GM19395 (cell line): ENCODE measurements at regions not wholly inside any gene's neighbourhood (a gene's known extent, or its start where the extent isn't known, plus 50 kb on each side); places are given as distances from the start of the nearest gene placed in this dataset.
"Not testable (repeated sequence)": the region's sequence is repeated elsewhere in the genome, so short reads cannot be mapped to it uniquely, and the experiment has no call there.

Source experiments
- ATAC-seq: cut with Tn5 transposase; IDR thresholded peaks from one replicate; pipeline ENCODE4 v1.9.1; 2021; ENCODE audit warnings: mild to moderate bottlenecking, moderate library complexity; ENCODE audit not compliant: unreplicated experiment

GRCh38 chr14:53430870-53431269 lies 277.7 kb upstream of the DDHD1 start:
- ATAC-seq = no peak

DNA sequence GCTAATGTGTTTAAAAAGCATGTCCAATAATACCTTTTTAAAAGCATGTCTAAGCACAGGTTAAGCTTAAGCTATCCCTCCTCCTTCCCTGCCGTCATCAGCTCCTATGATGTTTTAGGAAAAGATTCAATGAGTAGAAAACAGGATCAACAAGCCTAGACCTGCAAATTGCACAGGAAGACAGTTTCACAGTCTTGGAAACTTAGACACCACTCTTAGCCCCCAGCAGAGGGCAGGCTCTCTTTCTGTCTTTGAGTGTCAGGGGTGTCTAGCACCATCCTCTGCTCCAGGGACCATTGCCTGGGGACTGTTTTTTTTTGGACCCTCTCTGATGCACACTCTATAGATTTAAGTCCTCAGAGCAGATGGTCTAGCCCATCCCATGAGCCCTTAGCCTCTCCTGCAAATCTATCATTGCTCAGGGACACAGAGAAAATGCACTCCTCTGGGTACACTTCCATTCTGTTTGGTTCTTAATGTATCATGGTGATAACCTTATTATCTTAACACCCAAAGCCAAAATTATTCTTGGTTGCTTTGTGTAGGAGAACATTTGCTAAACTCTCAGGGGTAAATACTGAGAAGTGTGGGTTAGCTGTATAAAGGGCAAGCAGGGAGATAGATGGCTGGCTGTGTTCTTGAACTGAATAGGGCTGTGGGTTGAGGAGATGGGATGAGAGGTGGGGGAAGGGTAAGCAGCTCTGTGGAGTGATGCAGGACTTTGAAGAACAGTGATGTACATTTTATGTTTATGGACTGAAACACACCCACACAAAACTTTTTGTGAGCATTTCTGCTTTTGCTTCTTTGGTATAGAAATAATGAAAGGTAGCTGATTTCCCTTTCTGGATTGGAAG lies 259.9 kb upstream of the DDHD1 start:
- ATAC-seq = no peak

DNA sequence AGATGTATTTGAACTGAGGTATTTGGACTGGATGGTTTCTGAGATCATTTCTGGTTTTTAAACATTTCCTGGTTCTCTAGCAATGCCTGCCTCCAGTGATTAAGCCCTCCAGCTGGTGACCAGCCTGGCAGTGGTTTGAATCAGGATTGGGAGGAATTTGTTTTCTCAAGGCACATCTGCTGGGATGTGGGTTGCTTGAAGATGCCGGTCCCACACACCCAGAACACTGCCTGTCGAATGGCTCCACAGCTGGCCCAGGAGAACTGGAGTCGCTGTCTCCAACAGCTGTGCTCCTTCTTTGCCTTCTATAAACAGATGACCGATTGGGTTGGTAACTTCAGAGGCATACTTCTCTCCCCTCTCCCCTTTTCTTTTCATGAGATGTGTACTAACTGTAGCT lies 258.0 kb upstream of the DDHD1 start:
- ATAC-seq = no peak

- no peak for ATAC-seq
Measured at GRCh38 chr14:53409969-53410368, 256.8 kb upstream of the DDHD1 start.

DNA sequence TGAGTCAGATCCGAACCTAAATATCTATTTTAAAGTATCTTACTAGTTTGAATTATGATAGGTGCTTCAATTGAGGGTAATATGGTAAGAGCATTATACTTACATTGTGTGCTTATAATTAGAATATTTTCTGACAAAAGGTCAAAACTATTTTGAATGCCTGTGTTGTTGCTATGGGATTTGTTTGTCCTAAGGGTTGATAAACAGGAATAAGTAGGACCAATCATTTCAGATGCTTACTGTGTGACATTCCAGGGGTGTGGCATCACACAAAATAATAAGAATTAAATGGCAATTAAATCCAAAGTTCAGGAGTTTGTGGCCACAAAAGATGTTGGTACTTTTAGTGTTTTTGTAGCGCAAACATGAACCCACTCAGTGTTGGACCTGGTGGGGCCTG lies 256.2 kb upstream of the DDHD1 start:
- no peak for ATAC-seq

DNA sequence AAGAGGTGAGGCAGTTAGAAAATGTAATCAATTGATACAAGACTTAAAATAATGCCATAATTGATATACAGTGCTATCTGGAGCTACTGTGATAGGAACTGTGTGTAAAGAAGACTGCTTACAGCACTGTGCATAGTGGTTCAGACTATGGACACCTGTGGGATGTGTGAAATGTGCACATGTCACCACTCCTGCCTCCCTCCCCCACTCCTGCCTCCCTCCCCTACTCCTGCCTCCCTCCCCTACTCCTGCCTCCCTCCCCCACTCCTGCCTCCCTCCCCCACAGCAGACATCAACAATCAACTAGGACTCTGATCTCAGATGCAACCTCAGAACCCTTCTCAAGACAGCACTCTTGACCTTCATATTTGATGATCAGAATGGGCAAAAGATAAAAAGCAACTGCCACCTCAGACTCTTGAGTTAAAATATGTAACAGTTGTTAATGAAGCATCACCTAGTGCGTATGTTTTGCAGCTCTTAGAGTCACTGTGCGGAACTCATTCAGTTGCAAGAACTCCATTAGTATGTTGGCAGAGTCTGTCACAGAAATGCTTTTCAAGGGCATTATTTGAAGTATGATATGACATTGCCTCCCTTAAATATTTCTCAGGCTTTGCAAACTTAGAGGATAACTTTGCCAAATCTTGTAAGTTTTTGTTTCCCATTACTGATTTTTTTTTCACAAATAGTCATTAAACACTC lies 255.2 kb upstream of the DDHD1 start:
- no peak for ATAC-seq

DNA sequence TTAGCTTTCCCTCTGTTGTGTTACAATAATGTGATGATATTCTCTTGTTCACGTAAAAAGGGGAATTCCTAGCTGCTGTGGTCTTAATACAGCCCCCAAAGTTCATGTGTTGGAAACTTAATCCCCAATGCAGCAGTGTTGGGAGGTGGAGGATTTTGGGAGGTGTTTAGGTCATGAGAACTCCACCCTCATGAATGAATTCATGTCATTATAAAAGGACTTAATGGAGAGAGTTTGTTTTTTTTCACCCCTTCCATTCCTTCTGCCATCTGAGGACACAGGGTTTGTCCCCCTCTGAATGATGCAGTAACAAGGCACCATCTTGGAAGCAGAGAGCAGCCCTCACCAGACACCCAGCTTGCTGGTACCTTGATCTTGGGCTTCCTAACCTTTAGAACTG lies 253.4 kb upstream of the DDHD1 start:
- ATAC-seq = no peak

DNA sequence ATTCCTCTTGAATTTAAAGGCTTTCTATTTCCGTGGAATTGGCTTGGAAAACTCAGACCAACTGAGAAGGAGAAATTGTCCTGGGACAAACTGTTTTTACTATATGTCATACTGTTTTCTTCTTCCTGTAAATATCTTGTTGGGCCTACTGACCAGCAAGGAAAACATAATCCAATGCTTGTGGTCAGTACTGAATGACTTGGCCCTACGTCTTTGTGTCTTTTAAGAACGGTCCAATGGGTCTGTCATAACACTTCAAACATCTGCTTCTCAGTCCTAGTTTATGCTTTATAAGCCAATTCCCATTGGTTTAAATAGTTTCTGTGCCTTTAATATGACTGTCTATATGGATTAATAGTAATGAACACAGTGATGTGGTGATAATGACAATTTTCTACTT lies 248.5 kb upstream of the DDHD1 start:
- ATAC-seq = no peak

DNA sequence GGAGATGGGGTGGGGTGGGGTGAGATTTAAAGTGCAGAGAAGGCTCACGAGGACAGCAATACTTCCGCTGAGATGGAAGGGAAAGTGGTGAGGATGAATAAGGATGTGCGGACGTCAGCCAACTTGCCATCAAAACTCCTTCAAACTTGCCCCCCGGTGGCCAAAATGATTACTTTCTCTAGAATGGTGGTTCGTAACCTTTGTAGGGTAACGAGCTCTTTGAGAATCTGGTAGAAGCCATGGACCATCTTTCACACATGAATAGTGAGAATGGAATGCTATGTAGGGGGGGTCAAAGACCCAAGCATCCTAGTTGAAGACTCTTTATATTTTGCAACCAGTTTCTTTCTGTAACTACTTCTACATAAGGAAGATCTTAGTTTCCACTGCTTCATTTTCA lies 245.9 kb upstream of the DDHD1 start:
- no peak for ATAC-seq

GRCh38 chr14:53398616-53399015 lies 245.5 kb upstream of the DDHD1 start:
- no peak for ATAC-seq

GRCh38 chr14:53395267-53395666 lies 242.1 kb upstream of the DDHD1 start:
- not testable (repeated sequence) for ATAC-seq

- no peak for ATAC-seq
Measured at GRCh38 chr14:53391631-53392285, 238.6 kb upstream of the DDHD1 start.

DNA sequence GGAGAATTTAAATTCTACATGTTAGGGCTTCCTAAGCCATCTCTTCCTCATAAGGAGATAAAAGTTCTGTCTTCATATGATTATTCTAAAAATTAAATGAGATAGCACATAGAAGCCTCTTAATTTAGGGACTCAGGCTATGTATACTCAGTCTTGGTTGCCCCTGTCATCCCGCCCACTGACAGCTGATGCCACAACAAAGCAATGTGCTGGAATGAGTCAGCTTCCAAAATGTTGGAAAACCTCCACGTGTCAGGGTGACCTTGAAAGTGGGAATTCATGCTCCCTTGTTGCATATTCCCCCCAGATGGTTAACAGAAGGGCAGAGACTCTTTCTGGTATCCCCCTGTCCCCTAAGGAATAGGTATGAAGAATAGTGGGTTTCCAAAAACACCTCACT lies 238.0 kb upstream of the DDHD1 start:
- no peak for ATAC-seq

- ATAC-seq = no peak
Measured at GRCh38 chr14:53390008-53390407, 236.9 kb upstream of the DDHD1 start.

GRCh38 chr14:53389202-53389601 lies 236.1 kb upstream of the DDHD1 start:
- ATAC-seq = no peak

GRCh38 chr14:53386362-53386761 lies 233.2 kb upstream of the DDHD1 start:
- ATAC-seq = no peak

GRCh38 chr14:53384536-53384935 lies 231.4 kb upstream of the DDHD1 start:
- no peak for ATAC-seq

GRCh38 chr14:53384073-53384472 lies 230.9 kb upstream of the DDHD1 start:
- ATAC-seq = no peak

DNA sequence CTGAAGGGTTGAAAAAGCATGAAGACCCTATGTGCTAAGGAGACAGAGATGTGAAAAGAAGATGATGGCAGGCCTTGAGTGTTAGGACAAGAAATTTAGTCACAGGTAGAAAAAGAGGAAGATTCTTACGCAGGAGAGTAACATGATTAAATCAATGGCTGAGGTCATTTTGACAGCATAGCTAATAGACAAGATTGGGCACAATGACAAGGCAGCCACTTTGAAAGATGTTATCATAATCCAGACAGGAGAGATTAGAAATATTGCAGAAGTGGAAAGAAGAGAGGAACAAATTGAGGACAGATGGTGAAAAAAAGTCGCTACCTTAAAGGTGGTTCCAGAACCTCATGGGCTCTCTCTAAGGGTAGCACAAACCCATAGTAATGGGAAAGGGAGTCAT lies 228.8 kb upstream of the DDHD1 start:
- no peak for ATAC-seq

DNA sequence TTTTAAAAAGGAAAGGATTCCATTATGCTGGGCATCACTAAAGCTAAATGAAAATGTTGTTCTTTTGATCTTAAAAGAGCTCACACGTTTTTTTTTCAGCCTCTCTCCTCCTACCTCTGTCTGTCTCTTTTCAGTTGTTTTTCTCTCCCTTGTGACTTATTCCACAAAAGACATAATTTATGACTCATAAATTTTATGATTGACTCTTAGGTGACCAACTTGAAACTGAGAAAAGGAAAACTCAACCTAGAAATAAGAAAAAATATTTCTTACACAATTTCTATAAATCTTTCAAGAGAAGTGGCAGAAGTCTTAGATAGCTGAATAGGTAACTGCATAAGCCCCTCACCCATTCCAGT lies 227.7 kb upstream of the DDHD1 start:
- ATAC-seq = no peak

DNA sequence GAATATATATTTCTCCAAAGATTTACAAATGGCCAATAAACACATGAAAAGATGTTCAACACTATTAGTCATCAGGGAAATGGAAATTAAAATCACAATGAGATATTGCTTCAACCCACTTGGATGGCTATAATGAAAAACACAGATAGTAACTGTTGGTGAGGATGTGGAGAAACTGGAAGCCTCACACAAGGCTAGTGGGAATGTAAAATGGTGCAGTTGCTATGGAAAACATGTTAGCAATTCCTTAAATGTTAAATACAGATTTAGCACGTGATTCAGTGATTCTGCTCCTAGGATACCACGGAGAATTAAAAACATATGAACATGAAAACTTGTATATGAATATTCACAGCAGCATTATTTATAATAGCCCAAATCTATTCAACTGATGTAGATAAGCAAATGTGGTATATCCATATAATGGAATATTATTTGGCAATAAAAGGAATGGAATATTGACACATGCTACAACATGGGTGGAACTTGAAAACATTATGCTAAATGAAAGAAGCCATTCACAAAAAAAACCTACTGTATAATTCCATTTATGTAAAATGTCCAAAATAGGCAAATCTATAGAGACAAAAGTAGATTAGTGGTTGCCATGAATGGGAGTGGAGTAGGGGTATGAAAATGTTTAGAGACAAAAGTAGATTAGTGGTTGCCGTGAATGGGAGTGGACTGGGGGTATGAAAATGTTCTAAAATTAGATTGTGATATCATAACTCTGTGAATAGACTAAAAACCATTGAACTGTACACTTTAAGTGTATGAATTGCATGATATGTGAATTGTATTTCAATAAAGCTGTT lies 227.1 kb upstream of the DDHD1 start:
- no peak for ATAC-seq
